ENCODE measurements at regions not wholly inside any gene's neighbourhood (a gene's known extent, or its start where the extent isn't known, plus 50 kb on each side); places are given as distances from the start of the nearest gene placed in this dataset.
"Not testable (repeated sequence)": the region's sequence is repeated elsewhere in the genome, so short reads cannot be mapped to it uniquely, and the experiment has no call there.

- H3K4me3 Mint-ChIP-seq = no peak overlapping the region
- no peaks in the 10 kb centered on the region for H3K4me1 Mint-ChIP-seq
- no peaks in the 10 kb centered on the region for H3K36me3 Mint-ChIP-seq (ENCODE audit: low read depth)
- DNase-seq = no peak
- intact Hi-C loops (cut with micrococcal nuclease) = no loop called here
- no peaks in the 10 kb centered on the region for H3K9me3 Mint-ChIP-seq
- no peak overlapping the region for H3K27ac Mint-ChIP-seq
- no peaks in the 10 kb centered on the region for H3K27me3 Mint-ChIP-seq
Measured at GRCh38 chr2:52368141-52368540, 1336.2 kb upstream of the NRXN1 start.

GRCh38 chr2:52365946-52366345 is 1334.0 kb upstream of the NRXN1 start:
- no peak overlapping the region for H3K27ac Mint-ChIP-seq
- H3K27me3 Mint-ChIP-seq = no peaks in the 10 kb centered on the region
- H3K9me3 Mint-ChIP-seq = no peaks in the 10 kb centered on the region
- no peaks in the 10 kb centered on the region for H3K4me1 Mint-ChIP-seq
- H3K4me3 Mint-ChIP-seq = no peak overlapping the region
- intact Hi-C loops (cut with micrococcal nuclease) = no loop called here
- H3K36me3 Mint-ChIP-seq (ENCODE audit: low read depth) = no peaks in the 10 kb centered on the region
- no peak for DNase-seq

GRCh38 chr2:52356556-52356955 is 1324.6 kb upstream of the NRXN1 start:
- Mint-ChIP-seq H3K27me3 (no peaks in the 10 kb centered on the region), H3K4me1 (no peaks in the 10 kb centered on the region), H3K9me3 (no peaks in the 10 kb centered on the region), H3K27ac (no peak overlapping the region), H3K36me3 (ENCODE audit: low read depth) (no peaks in the 10 kb centered on the region), H3K4me3 (no peak overlapping the region)
- intact Hi-C loops (cut with micrococcal nuclease) = no loop called here
- DNase-seq = no peak

DNA sequence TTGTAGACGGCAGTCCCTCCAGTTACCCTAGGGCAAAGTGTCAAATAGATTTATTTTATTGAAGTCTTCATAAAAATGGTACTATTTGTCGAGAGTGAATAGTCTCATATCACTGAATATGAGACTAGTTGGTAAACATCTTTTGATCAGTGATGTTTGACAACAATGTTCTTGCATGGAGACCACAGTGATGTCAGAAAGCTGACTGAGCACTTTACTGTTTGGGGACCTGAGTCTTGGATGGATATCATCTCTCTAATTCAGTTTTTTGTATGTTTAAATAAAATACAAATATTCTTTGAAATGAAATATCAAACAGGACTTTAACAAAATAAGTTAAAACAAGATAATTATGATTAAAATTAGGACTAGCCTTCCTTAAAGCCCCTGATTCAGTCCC is 1315.4 kb upstream of the NRXN1 start:
- no peak overlapping the region for H3K27ac Mint-ChIP-seq
- no peaks in the 10 kb centered on the region for H3K36me3 Mint-ChIP-seq (ENCODE audit: low read depth)
- intact Hi-C loops (cut with micrococcal nuclease) = no loop called here
- no peaks in the 10 kb centered on the region for H3K27me3 Mint-ChIP-seq
- no peak for DNase-seq
- H3K4me3 Mint-ChIP-seq = no peak overlapping the region
- H3K4me1 Mint-ChIP-seq = no peaks in the 10 kb centered on the region
- H3K9me3 Mint-ChIP-seq = peaks cover 10% of the 10 kb centered on the region

GRCh38 chr2:52345676-52346075 is 1313.7 kb upstream of the NRXN1 start:
- intact Hi-C loops (cut with micrococcal nuclease) = no loop called here
- Mint-ChIP-seq H3K4me3 (no peak overlapping the region), H3K4me1 (no peaks in the 10 kb centered on the region), H3K36me3 (ENCODE audit: low read depth) (no peaks in the 10 kb centered on the region), H3K27ac (no peak overlapping the region), H3K9me3 (peaks cover 10% of the 10 kb centered on the region), H3K27me3 (no peaks in the 10 kb centered on the region)
- DNase-seq = no peak

GRCh38 chr2:52345082-52345481 is 1313.2 kb upstream of the NRXN1 start:
- no peak overlapping the region for H3K27ac Mint-ChIP-seq
- no peak for DNase-seq
- H3K36me3 Mint-ChIP-seq (ENCODE audit: low read depth) = no peaks in the 10 kb centered on the region
- H3K4me1 Mint-ChIP-seq = no peaks in the 10 kb centered on the region
- intact Hi-C loops (cut with micrococcal nuclease) = no loop called here
- H3K4me3 Mint-ChIP-seq = no peak overlapping the region
- H3K9me3 Mint-ChIP-seq = peaks cover 10% of the 10 kb centered on the region
- H3K27me3 Mint-ChIP-seq = no peaks in the 10 kb centered on the region

DNA sequence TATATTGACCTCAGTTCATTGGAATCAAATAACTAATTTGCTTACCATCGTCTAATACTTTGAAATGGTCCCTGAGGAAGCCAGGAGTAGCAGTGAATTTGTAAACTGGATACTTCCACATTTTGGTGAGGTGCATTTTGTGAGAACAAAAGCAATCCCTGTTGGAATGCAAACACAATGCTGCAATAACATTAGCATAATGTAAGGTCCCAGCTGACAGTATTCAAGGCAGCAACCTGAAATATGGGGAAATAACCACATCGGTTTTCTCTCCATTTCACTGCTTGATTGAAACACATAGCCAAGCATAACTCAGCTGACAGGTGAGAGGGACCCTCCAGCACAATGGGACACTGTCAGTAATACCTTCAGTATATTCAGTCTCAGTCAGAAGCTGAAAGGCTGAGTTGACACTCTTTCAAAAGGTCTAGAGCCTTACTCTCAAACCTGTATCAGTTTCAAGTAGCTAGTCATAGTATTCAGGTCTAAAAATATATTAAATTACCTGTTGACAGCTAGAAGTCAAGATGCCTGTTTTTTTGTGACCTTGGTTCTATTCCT is 1311.9 kb upstream of the NRXN1 start:
- H3K4me3 Mint-ChIP-seq = no peak overlapping the region
- no peaks in the 10 kb centered on the region for H3K36me3 Mint-ChIP-seq (ENCODE audit: low read depth)
- H3K9me3 Mint-ChIP-seq = peaks cover 5% of the 10 kb centered on the region
- H3K27me3 Mint-ChIP-seq = no peaks in the 10 kb centered on the region
- no peak overlapping the region for H3K27ac Mint-ChIP-seq
- DNase-seq = no peak
- H3K4me1 Mint-ChIP-seq = no peaks in the 10 kb centered on the region
- intact Hi-C loops (cut with micrococcal nuclease) = no loop called here

GRCh38 chr2:52343010-52343409 is 1311.1 kb upstream of the NRXN1 start:
- Mint-ChIP-seq H3K27ac (no peak overlapping the region), H3K36me3 (ENCODE audit: low read depth) (no peaks in the 10 kb centered on the region), H3K4me3 (no peak overlapping the region), H3K4me1 (no peaks in the 10 kb centered on the region), H3K27me3 (no peaks in the 10 kb centered on the region), H3K9me3 (peaks cover 7% of the 10 kb centered on the region)
- DNase-seq = no peak
- intact Hi-C loops (cut with micrococcal nuclease) = no loop called here

GRCh38 chr2:52342458-52342857 is 1310.5 kb upstream of the NRXN1 start:
- no peak overlapping the region for H3K27ac Mint-ChIP-seq
- no peak for DNase-seq
- no peaks in the 10 kb centered on the region for H3K36me3 Mint-ChIP-seq (ENCODE audit: low read depth)
- H3K4me3 Mint-ChIP-seq = no peak overlapping the region
- no peaks in the 10 kb centered on the region for H3K27me3 Mint-ChIP-seq
- intact Hi-C loops (cut with micrococcal nuclease) = no loop called here
- H3K9me3 Mint-ChIP-seq = peaks cover 7% of the 10 kb centered on the region
- no peaks in the 10 kb centered on the region for H3K4me1 Mint-ChIP-seq

GRCh38 chr2:52341732-52342131 is 1309.8 kb upstream of the NRXN1 start:
- Mint-ChIP-seq H3K4me3 (no peak overlapping the region), H3K27ac (no peak overlapping the region), H3K9me3 (peaks cover 7% of the 10 kb centered on the region), H3K27me3 (no peaks in the 10 kb centered on the region), H3K4me1 (no peaks in the 10 kb centered on the region), H3K36me3 (ENCODE audit: low read depth) (no peaks in the 10 kb centered on the region)
- intact Hi-C loops (cut with micrococcal nuclease) = no loop called here
- DNase-seq = no peak

- H3K4me1 Mint-ChIP-seq = no peaks in the 10 kb centered on the region
- H3K27me3 Mint-ChIP-seq = no peaks in the 10 kb centered on the region
- no peak overlapping the region for H3K4me3 Mint-ChIP-seq
- H3K27ac Mint-ChIP-seq = no peak overlapping the region
- peaks cover 7% of the 10 kb centered on the region for H3K9me3 Mint-ChIP-seq
- no peaks in the 10 kb centered on the region for H3K36me3 Mint-ChIP-seq (ENCODE audit: low read depth)
- intact Hi-C loops (cut with micrococcal nuclease) = no loop called here
- DNase-seq = no peak
Measured at GRCh38 chr2:52340171-52340570, 1308.2 kb upstream of the NRXN1 start.

DNA sequence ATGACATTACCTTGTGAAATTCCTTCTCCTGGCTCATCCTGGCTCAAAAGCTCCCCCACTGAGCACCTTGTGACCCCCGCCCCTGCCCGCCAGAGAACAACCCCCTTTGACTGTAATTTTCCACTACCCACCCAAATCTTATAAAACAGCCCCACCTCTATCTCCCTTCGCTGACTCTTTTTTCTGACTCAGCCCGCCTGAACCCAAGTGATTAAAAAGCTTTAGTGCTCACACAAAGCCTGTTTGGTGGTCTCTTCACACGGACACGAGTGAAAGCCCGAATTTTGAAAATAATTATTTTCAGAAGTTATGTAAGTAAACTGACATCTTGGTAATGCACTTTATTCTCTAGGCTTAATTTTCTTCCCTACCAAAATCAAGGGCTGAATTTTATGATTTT is 1305.9 kb upstream of the NRXN1 start:
- H3K27me3 Mint-ChIP-seq; H3K4me3 Mint-ChIP-seq; DNase-seq; intact Hi-C loops (cut with micrococcal nuclease); H3K4me1 Mint-ChIP-seq; H3K36me3 Mint-ChIP-seq (ENCODE audit: low read depth); H3K27ac Mint-ChIP-seq; H3K9me3 Mint-ChIP-seq: not testable (repeated sequence)

- no peaks in the 10 kb centered on the region for H3K36me3 Mint-ChIP-seq (ENCODE audit: low read depth)
- H3K27ac Mint-ChIP-seq = no peak overlapping the region
- no peaks in the 10 kb centered on the region for H3K4me1 Mint-ChIP-seq
- no peaks in the 10 kb centered on the region for H3K27me3 Mint-ChIP-seq
- intact Hi-C loops (cut with micrococcal nuclease) = no loop called here
- no peak for DNase-seq
- H3K9me3 Mint-ChIP-seq = peaks cover 7% of the 10 kb centered on the region
- H3K4me3 Mint-ChIP-seq = no peak overlapping the region
Measured at GRCh38 chr2:52336951-52337350, 1305.0 kb upstream of the NRXN1 start.

DNA sequence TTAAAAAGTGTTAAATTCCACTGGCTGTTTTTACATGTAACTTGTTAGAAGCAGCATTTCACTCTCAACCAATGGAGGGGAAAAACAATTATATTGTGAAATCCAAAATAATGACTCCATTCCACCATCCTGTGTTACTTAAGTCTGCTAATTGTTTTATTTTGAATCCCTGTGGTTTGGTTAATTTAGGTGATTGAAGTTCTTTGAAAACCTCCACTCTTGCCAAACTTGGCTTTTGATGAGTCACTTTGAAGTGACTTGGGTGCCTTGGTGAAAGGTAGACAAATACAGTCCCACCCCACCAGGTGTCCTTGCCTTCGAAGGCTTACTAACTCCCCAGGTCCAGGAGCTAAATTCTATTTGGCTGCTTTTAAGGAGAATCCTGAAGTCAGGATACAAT is 1303.8 kb upstream of the NRXN1 start:
- no peak for DNase-seq
- H3K4me3 Mint-ChIP-seq = no peak overlapping the region
- no peaks in the 10 kb centered on the region for H3K27me3 Mint-ChIP-seq
- no peaks in the 10 kb centered on the region for H3K36me3 Mint-ChIP-seq (ENCODE audit: low read depth)
- no peak overlapping the region for H3K27ac Mint-ChIP-seq
- intact Hi-C loops (cut with micrococcal nuclease) = no loop called here
- peaks cover 7% of the 10 kb centered on the region for H3K9me3 Mint-ChIP-seq
- no peaks in the 10 kb centered on the region for H3K4me1 Mint-ChIP-seq

DNA sequence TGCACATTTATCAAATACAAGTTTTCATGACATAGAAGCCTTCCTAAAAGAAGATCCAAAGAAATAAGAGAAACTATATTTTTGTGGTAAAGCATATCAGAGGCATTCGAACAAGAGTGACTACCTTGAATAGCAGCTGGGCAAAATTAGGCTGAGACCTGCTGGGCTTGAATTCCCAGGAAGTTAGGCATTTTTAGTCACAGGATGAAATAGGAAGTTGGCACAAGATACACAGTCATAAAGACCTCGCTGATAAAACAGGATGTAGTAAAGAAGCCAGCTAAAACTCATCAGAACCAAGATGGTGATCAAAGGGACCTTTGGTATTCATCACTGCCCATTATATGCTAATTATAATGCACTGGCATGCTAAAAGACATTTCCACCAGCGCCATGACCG is 1302.3 kb upstream of the NRXN1 start:
- Mint-ChIP-seq H3K27ac (no peak overlapping the region), H3K27me3 (no peaks in the 10 kb centered on the region), H3K4me3 (no peak overlapping the region), H3K36me3 (ENCODE audit: low read depth) (no peaks in the 10 kb centered on the region), H3K4me1 (no peaks in the 10 kb centered on the region), H3K9me3 (peaks cover 4% of the 10 kb centered on the region)
- DNase-seq = no peak
- intact Hi-C loops (cut with micrococcal nuclease) = no loop called here
